Bone marrow (tissue), 2 donors: ENCODE measurements at regions not wholly inside any gene's neighbourhood (a gene's known extent, or its start where the extent isn't known, plus 50 kb on each side); places are given as distances from the start of the nearest gene placed in this dataset.
"Not testable (repeated sequence)": the region's sequence is repeated elsewhere in the genome, so short reads cannot be mapped to it uniquely, and the experiment has no call there.

Experiments used
- DNase-seq, 2 donors: peaks; one replicate each; lab custom pipeline; 2025; lab: John Stamatoyannopoulos, UW

DNA sequence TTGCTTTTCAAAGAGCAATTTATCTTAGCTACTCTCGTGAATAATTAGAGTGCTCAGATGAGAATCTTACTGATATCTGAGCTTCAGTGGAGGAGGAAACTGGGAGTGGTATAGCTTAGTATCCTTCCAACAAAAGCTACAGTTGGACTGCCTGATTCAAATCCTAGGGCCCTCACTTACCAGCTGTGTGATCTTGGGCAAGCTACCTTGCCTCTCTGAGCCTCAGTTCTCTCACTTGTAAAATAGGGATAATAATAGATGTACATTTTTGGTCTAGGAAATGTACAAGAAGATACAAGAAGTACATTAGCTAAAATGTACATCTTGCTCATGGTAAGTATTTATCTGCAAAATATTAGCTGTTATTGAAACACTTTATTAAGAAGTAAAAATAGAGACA is 502.0 kb downstream of the HAPSTR1 start:
- DNase-seq = no peak

DNA sequence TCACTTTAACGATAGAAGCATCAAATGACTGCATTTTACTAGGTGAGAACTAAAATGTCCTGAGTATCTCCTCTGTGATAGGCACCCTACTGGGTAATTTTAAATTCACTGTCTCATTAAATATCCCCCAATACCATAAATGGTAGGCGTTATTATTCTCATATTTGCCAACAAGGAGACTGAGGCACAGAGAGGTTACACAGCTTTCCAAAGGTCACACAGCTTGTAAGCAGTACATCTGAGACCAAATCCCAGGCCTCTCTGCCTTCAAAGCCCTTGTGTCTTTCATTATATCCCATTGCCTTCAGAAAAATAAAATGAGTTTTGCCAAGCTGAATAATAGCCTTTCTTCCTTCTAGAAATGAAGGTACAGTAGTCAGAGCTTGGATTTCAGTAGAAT is 502.6 kb downstream of the HAPSTR1 start:
- DNase-seq = no peak

DNA sequence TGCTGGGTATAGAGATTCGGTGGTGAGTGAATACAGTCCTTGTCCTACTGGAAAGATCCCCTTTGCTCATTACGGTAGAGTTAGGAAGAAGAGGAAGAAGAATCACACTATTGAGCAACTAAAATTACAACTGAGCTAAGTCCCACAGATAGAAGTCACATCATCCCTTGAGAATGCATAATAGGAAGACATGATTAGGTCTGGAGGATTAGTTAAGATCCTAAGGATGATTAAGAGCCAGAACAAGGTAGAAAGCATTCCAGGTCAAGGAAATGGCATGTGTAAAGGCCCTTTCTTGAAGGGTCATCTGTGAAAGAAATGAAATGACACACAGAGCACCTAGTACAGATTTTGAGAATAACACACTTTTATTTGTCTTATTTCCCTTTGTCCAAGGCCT is 503.5 kb downstream of the HAPSTR1 start:
- DNase-seq = no peak

DNA sequence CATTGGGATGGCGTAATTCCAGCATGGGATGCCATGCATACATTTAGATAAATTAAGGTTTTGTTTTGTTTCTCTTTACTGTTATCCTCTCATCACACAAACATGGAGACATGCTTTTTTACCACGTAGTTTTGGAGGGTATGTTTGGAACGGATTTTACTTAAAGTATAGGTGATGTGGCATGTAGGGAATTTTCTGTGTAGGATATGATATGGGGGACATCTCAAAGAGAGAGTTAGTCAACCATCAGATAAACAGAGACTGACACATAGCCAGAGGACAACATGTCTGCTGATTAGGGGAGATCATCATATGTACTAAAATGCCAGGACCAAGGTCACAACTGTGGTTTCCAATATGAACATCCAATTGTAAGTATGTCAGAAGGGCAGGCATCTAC is 503.9 kb downstream of the HAPSTR1 start:
- no peak for DNase-seq

DNA sequence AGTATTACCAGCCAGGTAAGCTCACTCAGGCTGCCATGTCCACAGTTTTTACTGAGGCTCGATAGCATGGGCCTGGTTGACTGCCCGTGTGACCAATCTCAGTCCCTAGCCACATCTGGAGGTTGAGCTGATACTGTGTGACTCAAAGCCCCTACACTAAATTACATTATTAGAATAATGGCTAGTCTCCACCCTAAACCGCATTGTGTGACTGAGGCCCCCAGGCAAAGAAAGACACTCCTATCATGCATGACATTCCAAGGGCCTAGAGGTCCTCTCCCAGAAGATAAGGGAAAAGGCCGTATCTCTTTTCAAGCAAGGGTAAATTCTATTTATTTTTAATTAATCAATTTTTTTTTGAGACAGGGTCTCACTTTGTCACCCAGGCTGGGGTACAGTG is 505.3 kb downstream of the HAPSTR1 start:
- no peak for DNase-seq

DNA sequence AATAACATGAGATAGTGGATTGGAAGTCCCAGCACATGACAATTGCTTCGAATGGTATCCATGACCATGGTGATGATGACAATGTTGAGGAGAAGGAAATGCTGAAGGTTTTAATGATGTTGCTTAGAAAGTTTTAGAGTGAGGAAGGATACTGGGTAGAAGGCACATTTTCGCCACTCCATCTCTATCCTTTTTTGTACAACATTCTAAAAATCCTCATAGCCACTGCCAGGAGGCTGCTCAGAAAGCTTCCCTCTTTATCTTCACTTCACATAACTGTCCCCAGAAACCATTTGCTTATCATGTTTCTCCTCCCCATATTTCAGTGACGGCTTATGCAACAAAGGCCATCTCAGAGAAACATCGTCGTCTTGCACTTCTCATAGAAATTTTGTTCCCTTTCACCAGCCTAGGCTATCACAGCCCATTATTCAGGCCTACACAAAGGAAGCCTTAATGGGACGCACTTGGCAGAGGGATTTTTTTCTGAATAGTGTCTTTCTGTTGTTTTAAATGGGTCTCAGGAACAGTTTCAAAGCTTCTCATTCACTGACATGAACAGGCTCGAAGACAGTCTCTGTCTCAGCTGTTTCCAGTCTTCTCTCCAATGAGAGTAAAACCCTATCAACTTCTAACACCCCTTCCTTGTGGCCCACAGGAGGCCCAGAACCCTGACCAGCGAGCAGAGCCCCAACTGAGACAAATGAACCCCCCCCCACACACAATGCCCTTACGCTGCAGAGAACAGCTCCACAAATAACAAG is 506.7 kb downstream of the HAPSTR1 start:
- DNase-seq = no peak

DNA sequence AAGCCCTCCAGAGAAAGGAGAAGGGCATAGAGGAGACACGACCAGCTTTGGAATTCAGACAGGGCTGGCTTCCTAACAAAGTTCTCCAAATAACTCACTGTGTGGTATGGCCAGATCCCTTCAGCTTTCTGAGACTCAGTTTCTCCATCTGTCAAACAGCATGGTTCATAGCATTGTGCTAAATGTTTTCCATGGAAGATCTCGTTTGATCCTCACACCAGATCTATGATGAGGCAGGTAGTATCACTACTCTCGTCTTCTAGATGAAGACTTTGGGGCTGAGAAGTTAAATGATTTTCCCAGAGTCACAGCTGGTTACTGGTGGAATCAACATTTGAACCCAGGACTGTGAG is 507.3 kb downstream of the HAPSTR1 start:
- no peak for DNase-seq

DNA sequence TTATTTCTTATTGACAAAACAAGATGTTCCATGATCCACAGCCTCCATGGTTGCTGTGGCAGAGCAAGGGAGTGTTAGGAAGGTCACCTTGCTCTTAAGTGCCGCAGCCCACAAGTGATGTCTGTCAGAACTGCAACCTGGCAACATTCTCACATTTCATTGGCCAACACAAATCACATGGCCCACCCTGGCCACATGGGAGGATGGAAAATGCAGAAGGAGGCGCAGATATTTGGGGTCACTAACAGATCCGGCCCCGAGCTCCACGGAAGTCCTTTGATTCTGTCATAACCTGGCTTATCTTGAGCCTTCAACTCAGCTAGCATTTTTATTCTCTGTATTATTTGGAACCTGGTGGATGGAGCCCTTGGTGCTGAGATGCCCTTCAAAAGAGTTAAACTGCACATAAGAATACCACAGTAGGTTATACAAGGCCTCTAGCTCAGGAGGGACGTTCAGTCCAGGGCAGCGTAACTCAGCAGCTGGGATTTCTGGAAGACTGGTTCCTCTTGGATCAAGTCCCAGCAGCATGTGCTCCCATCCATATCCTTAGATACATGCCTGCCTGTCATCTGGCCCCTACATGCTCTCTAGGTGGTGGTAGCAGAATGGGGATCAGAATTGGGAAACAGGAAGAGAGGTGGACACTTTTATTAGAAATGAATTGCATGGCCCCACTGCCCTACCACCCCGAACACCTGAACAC is 508.1 kb downstream of the HAPSTR1 start:
- DNase-seq = no peak

DNA sequence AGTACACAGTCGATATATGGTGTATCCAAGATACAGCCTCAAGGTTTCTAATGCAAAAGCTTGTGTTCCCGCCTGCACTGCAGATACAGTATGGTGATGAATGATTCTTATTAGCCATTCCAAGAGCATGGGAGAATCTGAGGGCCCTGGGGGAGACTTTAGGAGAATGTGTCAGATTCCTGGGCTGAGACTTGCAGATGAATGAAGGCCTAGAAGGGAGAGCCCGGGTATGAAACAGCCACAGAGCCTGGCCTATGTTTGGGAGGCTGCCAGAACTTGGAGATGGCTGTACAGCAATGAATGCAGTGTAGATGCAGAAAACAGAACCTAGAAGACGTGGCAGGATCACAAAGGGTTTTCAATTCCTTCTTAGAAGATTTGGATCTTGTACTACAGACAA is 510.7 kb downstream of the HAPSTR1 start:
- no peak for DNase-seq

DNA sequence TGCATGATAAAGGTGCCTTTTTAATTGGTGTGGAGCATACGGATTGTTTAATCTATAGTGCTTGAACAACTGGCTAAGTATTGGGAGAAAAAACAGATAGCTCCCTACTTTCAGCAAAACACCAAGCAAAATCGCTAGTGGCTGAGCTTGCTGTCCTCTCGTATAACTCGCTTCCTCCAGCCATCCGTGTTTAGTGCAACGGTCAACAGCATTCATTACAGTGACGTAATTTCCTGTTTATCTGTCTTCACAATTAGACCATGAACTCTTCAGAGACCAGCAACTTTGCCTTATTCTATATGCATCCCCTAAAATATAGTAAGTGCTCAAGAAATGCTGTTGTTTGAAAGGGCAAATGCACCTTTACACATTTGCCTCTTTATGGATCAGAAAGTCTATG is 511.9 kb downstream of the HAPSTR1 start:
- no peak for DNase-seq

DNA sequence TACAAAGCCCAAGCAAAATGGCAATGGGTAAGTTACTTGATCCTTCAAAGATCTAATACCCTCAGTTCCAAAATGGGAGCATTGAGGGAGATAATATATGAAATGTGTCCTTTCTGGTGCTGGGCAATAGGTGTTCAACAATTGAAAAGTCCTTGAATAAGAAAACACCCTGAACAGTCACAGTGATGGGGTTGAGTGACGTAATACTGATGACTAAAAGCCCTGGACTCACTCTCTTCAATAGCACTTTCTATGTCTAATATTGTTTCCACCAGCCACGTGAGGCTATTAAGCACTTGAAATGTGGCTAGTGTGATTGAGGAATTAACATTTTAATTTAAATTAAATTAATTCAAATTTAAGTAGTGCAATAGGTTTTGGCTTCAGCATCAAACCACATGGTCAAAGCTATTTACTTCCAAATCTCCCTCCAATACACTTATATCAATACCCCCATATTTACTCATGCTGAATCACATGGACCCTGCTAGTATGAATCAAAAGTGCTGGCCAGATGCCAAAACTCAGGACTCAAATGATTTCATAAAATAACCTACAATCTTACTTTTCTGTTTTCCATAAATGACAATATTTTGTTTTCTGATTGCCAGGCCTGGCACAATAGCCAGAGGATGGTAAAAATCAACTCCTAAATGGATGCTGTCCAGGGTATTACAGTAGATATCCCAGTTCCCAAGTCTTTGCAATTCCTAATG is 516.2 kb downstream of the HAPSTR1 start:
- no peak for DNase-seq

DNA sequence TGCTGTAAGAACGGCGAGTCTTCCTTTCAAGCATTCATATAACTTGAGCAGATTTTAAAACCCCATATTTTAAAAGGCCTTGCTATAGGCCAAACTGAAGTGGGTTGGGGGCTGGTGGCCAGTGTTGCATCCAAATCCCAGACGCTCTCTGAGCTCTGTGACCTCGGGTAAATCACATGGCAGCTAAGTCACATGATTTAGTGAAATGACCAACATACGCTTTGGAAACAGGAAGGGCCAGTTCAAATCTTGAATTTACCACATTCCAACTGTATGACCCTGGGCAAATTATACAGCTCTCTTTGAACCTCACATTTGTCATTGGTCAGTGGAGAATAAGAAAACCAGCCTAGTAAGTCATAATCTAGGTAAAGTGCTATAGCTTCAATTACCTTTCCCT is 519.3 kb downstream of the HAPSTR1 start:
- no peak for DNase-seq

DNA sequence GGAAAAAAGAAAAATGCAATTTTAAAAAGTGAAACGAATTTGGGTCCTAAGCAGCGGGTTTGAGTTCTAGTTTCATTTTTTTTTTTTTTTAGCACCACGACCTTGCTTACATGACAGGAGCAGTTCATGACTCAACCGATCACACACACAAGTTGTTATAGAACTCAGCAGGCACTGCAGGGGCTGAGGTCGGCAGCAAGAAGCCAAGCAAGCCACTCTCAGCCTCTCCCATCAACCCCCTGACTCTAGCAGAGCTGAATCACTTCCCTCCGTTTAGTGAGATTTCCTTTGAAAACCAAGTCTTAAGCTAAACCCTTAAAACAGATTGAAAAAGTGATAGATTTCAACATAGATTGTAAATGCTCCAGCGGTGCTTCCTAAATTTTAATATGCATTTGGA is 520.8 kb downstream of the HAPSTR1 start:
- no peak for DNase-seq

DNA sequence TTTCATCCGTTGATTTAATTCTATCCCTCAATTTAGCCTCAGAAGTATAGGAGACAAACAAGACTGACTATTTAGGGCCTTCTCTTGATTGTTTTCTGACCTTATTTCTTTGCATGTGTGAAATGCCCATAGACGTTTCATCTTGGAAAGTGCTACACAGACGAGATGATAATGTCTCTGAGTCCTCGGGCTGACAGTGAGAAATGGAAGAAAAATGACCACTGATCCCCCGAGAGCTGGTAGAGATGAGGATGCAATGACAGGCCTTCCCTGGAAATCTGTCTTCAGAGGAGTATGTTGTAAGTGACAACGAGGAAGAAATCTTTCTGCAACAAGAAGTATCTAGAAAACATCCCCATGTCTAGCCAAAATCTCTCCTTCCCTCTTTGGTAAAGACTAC is 522.9 kb downstream of the HAPSTR1 start:
- no peak for DNase-seq

DNA sequence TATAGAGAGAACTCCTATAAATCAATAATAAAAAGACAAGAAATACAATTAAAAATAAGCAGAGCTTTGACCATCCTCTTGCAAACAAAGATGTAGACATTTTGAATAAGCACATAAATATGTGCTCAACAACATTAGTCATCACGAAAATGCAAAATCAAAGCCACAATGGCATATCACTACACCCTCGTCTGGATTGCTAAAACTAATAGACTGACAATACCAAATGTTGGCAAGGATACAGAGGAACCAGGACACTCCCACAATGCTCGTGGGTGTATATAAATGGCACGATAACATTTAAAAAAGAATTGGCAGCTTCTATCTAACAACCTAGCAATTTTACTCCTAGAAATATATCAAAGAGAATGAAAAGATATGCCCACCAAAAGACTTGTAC is 530.8 kb downstream of the HAPSTR1 start:
- no peak for DNase-seq

DNA sequence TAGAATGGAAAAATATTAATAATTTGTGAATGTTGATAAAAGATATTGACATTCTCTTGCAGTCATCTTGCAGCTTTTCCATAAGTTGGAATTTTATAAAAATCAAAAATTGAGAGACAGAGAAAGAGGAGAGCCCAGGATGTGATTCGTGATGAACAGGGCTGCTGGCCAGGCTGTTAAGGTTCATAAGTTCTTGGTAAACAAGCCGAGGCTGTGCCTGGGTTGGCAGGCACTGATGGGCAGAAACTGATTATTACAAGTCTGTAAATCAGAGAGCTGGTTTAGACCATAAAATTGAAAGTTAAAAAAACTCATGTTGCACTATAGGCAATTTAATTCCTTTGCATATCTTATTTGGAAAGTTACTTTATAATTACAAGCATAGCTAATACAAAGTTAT is 533.7 kb downstream of the HAPSTR1 start:
- no peak for DNase-seq

DNA sequence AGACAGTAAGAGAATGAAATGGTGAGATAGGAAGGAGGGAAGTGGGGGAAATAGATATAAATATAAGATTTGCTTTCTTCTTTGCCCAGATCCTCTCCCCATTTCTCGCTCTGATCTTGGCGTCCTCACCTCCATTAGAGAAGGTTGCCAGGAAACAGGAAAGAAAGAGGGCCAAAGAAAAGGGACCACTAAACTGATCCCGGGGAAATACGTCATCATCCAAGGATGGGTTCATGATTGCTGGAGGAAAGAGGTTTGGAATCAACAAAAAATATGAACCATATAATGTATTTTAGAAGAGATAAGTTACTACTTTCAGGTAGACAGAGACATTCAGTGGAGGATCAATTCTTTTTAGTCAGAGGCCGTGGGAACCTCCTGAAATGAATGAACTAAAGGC is 536.0 kb downstream of the HAPSTR1 start:
- no peak for DNase-seq

DNA sequence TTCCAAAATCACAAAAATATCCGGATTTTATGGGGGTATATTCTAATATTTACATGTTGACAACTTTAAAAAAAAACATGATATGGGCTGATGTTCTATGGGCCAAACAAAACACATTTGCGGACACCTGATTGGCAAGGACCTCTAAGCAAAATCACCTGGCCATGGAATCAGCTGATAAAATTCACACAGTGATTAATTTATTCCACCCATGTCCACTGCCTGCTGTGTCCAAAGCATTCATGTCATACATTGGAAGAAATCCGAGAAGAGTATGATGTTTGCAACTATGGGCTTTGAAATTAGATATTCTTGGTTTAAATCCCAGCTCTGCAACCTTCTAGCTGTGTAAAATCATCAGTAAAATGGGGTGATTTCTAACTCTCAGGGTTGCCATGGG is 538.7 kb downstream of the HAPSTR1 start:
- DNase-seq = no peak

DNA sequence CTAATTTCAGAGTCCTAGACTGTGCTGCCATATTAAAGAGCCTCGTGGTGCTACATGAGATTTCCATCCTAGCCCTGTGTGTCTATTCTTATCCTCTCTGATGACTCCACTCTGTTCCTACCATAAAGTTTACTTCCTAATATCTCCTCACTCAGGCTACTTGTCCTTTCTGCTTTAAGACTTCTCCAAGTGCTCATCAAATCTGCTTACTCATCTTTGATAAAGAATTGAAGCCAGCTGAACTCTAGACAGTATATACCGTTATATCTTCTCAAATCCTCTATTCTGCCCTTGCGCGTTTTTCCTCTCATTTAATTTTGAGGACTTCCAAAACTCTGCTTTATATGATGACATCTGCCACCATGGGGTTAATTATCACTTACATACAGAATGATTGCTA is 539.5 kb downstream of the HAPSTR1 start:
- no peak for DNase-seq

DNA sequence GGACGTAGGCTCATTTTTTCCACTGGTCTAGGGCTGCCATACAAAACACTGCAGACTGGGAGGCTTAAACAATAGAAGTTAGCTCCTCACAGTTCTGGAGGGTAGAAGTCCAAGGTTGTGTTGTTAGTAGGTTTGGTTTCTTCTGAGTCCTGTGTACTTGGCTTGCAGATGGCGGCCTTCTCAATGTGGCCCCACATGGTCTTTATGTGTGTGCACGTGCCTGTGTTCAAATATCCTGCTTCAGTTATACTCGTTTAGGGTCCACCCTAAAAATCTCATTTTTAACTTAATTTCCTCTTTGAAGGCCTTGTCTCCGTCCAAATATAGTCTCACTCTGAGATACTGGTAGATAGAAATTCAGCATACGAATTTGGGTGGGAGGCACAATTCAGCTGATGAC is 542.4 kb downstream of the HAPSTR1 start:
- DNase-seq = no peak

DNA sequence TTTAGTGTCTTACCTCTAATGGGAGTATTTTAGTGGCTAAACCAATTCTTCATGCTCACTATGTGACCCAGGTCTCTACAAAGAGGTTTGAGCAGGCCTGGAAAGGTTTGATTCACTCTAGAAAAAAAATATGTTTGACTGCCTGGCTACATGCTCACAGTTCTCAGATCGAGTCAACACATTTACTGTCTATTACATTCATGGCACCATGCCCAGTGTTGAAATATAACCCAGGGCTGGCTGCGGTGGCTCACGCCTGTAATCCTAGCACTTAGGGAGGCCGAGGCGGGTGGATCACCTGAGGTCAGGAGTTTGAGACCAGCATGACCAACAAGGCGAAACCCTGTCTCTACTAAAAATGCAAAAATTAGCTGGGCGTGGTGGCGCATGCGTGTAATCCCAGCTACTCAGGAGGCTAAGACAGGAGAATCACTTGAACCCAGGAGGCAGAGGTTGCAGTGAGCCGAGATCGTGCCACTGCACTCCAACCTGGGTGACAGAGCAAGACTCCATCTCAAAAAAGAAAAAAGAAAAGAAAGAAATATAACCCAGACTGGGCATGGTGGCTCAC is 543.8 kb downstream of the HAPSTR1 start:
- not testable (repeated sequence) for DNase-seq

DNA sequence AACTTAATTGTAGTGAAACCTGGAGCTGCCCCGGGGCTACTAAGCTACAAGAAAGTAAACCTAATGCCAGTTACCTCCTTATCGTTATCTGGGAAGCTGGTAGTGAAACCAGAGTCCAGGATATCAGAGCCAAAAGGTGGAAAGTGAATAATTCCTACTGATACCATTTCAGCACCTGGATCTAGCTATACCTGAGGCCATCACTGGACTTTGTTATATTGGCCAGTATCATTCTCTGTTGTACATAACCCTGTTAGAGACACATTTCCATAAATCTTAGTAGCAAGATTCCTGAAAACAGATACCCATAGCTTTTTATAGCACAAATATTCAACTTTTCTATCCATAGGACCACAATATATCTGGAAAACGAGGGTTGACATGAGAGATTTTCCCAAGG is 538.0 kb downstream of the GRIN2A start:
- no peak for DNase-seq

DNA sequence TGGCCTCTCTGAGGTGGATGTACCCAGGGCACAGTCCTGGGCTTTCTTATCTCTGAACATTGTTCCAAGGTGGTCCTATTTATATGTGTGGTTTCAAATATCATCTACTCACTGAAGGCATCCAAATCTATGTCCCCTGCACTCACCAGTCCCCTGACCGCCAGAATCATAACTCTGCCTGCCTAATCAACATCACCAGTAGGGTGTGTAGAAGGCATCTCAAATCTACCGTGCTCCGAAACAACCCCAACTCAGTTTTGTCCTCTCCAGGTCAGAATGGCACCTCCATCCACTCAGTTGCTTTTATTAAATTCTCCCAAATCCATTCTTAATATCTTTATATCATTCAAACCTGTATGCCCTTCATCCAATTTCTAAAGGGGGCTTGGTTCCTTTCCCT is 536.3 kb downstream of the GRIN2A start:
- no peak for DNase-seq
